Endothelial cell of umbilical vein (primary cell): ENCODE measurements at regions not wholly inside any gene's neighbourhood (a gene's known extent, or its start where the extent isn't known, plus 50 kb on each side); places are given as distances from the start of the nearest gene placed in this dataset.

Source experiments
- BruUV-seq: library from RNA; stranded (reverse); fragments of 400-500 nt; replicated peaks from 2 replicates; lab custom pipeline; 2021; lab: Mats Ljungman, UMichigan
- CTCF ChIA-PET: fragments of 300-600, 350-600 bp; sonication (Branson Sonifier 250); formaldehyde crosslinking; loops from one replicate; lab custom pipeline; 2021; ENCODE audit warnings: antibody characterized with exemption, inconsistent platforms; lab: Charles Lee
- POLR2A ChIA-PET: fragments of 300-600, 350-600 bp; sonication (Branson Sonifier 250); formaldehyde crosslinking; loops from one replicate; lab custom pipeline; 2021; ENCODE audit warnings: antibody characterized with exemption, inconsistent platforms; lab: Charles Lee
- DNase-seq: peaks from one replicate; pipeline ENCODE4 v3.0.0-alpha.2; 2011; ENCODE audit warnings: low read depth, low spot score
- FAIRE-seq: peaks from 2 replicates; lab custom pipeline; 2011; peaks lifted over from hg19 to GRCh38; lab: Jason Lieb, UNC
- H2AFZ ChIP-seq: 2 replicates; pipeline ENCODE4 v1.6.0; 2012; ENCODE audit warnings: low read depth, low read length, control low read depth, inconsistent platforms
- H3K27ac ChIP-seq: 2 replicates; pipeline ENCODE4 v1.5.1; 2011; ENCODE audit warnings: low read depth, mild to moderate bottlenecking, control low read depth, low read length, moderate library complexity; ENCODE audit not compliant: insufficient read depth
- H3K27me3 ChIP-seq, 2 experiments: 2 replicates each; pipeline versions ENCODE4 v1.6.0 to v1.6.1; 2011; ENCODE audit warnings: low read length in 2 of 2, mixed read lengths in 1 of 2; ENCODE audit not compliant: control insufficient read depth in 2 of 2, insufficient read depth in 2 of 2
- H3K36me3 ChIP-seq, 2 experiments: 2 replicates in 1 of 2; 3 replicates in 1 of 2; pipeline ENCODE4 v1.5.1; 2011; ENCODE audit warnings: low read length in 2 of 2, mild to moderate bottlenecking in 1 of 2, moderate library complexity in 1 of 2; ENCODE audit not compliant: control insufficient read depth in 2 of 2, insufficient read depth in 2 of 2; ENCODE audit errors: extremely low read depth in 1 of 2
- H3K4me1 ChIP-seq: 3 replicates; pipeline ENCODE4 v1.5.1; 2011; ENCODE audit warnings: mild to moderate bottlenecking, low read length; ENCODE audit not compliant: control insufficient read depth, insufficient read depth; ENCODE audit errors: extremely low read depth
- H3K4me2 ChIP-seq: 2 replicates; pipeline ENCODE4 v1.6.1; 2011; ENCODE audit warnings: low read length, control low read depth, mixed read lengths; ENCODE audit not compliant: insufficient read depth
- H3K4me3 ChIP-seq, 3 experiments: fragments of 200-600 bp in 1 of 3; sonication (generic), shearing (Covaris generic) in 1 of 3; replicated peaks in 1 of 3; 2 replicates each; pipeline ENCODE4 v1.5.1; 2011 to 2016; ENCODE audit warnings: control low read depth in 3 of 3, low read length in 3 of 3, mild to moderate bottlenecking in 2 of 3, inconsistent platforms in 1 of 3, low read depth in 1 of 3, moderate library complexity in 1 of 3; ENCODE audit not compliant: insufficient read depth in 1 of 3
- H3K79me2 ChIP-seq: 2 replicates; pipeline ENCODE4 v1.6.0; 2012; ENCODE audit warnings: low read length, inconsistent platforms; ENCODE audit not compliant: control insufficient read depth, insufficient read depth
- H3K9ac ChIP-seq: replicated peaks from 2 replicates; pipeline ENCODE3; 2011; ENCODE audit warnings: low read length, control low read depth; ENCODE audit not compliant: insufficient read depth; ENCODE audit errors: extremely low read depth
- H3K9me1 ChIP-seq: replicated peaks from 3 replicates; pipeline ENCODE4 v1.6.0; 2011; ENCODE audit warnings: mild to moderate bottlenecking, low read length; ENCODE audit not compliant: control insufficient read depth, insufficient read depth; ENCODE audit errors: extremely low read depth
- H3K9me3 ChIP-seq: replicated peaks from 2 replicates; pipeline ENCODE4 v1.5.1; 2012; ENCODE audit warnings: low read length, inconsistent platforms; ENCODE audit not compliant: control insufficient read depth, insufficient read depth
- H4K20me1 ChIP-seq: replicated peaks from 2 replicates; pipeline ENCODE3; 2011; ENCODE audit warnings: mild to moderate bottlenecking, low read length; ENCODE audit not compliant: control insufficient read depth, insufficient read depth; ENCODE audit errors: extremely low read depth
- EZH2 ChIP-seq: IDR thresholded peaks from 2 replicates; pipeline ENCODE4 v1.6.1; 2012; ENCODE audit warnings: borderline replicate concordance, low read depth, mild to moderate bottlenecking, moderate library complexity, low read length, inconsistent platforms; ENCODE audit not compliant: severe bottlenecking
- FOS ChIP-seq: IDR thresholded peaks from 2 replicates; pipeline ENCODE4 v1.6.1; 2011; ENCODE audit warnings: mild to moderate bottlenecking, low read length, moderate library complexity, borderline replicate concordance; ENCODE audit not compliant: insufficient read depth
- GATA2 ChIP-seq: IDR thresholded peaks from 2 replicates; pipeline ENCODE4 v1.7.0; 2011; ENCODE audit warnings: low read depth, mild to moderate bottlenecking, moderate library complexity, mixed read lengths, low read length; ENCODE audit not compliant: insufficient read length, insufficient read depth
- JUN ChIP-seq: IDR thresholded peaks from 2 replicates; pipeline ENCODE4 v1.6.1; 2011; ENCODE audit warnings: borderline replicate concordance, low read depth; ENCODE audit not compliant: insufficient read length, insufficient read depth
- MYC ChIP-seq: IDR thresholded peaks from one replicate; pipeline ENCODE4 v1.6.1; 2011; ENCODE audit warnings: mild to moderate bottlenecking, low read depth, low read length
- POLR2A ChIP-seq: IDR thresholded peaks from 2 replicates; pipeline ENCODE4 v1.6.1; 2012; ENCODE audit warnings: low read depth, mild to moderate bottlenecking, control low read depth, low read length
- POLR2AphosphoS5 ChIP-seq: IDR thresholded peaks from 2 replicates; pipeline ENCODE4 v1.6.1; 2012; ENCODE audit warnings: low read depth, mild to moderate bottlenecking, control low read depth, low read length, moderate library complexity; ENCODE audit not compliant: insufficient read depth
- dilution Hi-C: fragments of 300-500 bp; cut with MboI; formaldehyde crosslinking; loops from one replicate; pipeline ENCODE4 v1.15.0; 2019; ENCODE audit warnings: low sequenced_read_pairs; ENCODE audit not compliant: extremely low pct_ligation_motif_present
- intact Hi-C: fragments of 100-400 bp; cut with micrococcal nuclease; formaldehyde crosslinking; loops from one replicate; pipeline ENCODE4 v1.10.0; 2022
- TF ChIP-seq, protein P1 (sequence below): IDR thresholded peaks from 2 replicates; pipeline ENCODE4 v1.6.1; 2011; ENCODE audit not compliant: insufficient read depth, insufficient read length
- TF ChIP-seq, protein P2 (sequence below), 2 donors: IDR thresholded peaks; 1 replicate in 1 of 2; 2 replicates in 1 of 2; pipeline ENCODE4 v1.5.1; 2011; ENCODE audit warnings: low read length in 2 of 2, mild to moderate bottlenecking in 2 of 2, moderate library complexity in 2 of 2, control low read depth in 1 of 2, inconsistent platforms in 1 of 2, low read depth in 1 of 2; ENCODE audit not compliant: insufficient read depth in 1 of 2; ENCODE audit errors: extremely low read depth in 1 of 2

DNA sequence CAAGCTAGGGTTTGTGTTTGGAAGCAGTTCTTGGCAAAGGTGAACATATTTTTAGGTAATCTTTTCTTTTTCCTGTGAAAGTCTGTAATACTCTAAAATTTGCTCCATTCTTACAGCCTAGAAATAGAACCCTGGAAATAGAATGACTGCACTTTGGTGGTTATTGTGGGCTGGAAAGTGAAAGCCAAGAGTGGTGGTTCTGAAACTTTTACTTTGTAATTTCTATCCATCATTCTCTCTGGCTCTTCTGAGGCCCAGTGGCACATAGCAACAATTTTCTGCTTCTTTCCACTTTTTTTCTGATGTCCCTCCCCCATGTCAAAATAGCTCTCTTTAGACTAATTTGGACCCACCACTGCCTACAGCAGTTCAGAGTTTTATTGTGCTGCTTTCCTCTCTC is 300.4 kb upstream of the RPS6KA3 start:
- no peaks in the 10 kb centered on the region for H3K4me1 ChIP-seq
- H3K79me2 ChIP-seq = no peaks in the 10 kb centered on the region
- intact Hi-C loops = no loop called here
- FAIRE-seq = no peak
- no peak overlapping the region for H3K9ac ChIP-seq
- POLR2A ChIA-PET = no interaction called here
- H3K27me3 ChIP-seq = no peaks in the 10 kb centered on the region
- H3K9me3 ChIP-seq = no peaks in the 10 kb centered on the region
- no peak for TF ChIP-seq POLR2A
- TF ChIP-seq, protein P1, sequence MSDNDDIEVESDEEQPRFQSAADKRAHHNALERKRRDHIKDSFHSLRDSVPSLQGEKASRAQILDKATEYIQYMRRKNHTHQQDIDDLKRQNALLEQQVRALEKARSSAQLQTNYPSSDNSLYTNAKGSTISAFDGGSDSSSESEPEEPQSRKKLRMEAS = no peak
- TF ChIP-seq, protein P2, sequence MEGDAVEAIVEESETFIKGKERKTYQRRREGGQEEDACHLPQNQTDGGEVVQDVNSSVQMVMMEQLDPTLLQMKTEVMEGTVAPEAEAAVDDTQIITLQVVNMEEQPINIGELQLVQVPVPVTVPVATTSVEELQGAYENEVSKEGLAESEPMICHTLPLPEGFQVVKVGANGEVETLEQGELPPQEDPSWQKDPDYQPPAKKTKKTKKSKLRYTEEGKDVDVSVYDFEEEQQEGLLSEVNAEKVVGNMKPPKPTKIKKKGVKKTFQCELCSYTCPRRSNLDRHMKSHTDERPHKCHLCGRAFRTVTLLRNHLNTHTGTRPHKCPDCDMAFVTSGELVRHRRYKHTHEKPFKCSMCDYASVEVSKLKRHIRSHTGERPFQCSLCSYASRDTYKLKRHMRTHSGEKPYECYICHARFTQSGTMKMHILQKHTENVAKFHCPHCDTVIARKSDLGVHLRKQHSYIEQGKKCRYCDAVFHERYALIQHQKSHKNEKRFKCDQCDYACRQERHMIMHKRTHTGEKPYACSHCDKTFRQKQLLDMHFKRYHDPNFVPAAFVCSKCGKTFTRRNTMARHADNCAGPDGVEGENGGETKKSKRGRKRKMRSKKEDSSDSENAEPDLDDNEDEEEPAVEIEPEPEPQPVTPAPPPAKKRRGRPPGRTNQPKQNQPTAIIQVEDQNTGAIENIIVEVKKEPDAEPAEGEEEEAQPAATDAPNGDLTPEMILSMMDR (IDR thresholded peaks at IDR 0.05; ENCODE audit: extremely low read depth in 1 of 2, insufficient read depth in 1 of 2, low read depth in 1 of 2, low read length in 2 of 2) = no peak
- no peak for TF ChIP-seq FOS
- TF ChIP-seq JUN = no peak
- no peak for TF ChIP-seq POLR2AphosphoS5
- TF ChIP-seq EZH2 = no peak
- no peak for TF ChIP-seq MYC
- no peak for TF ChIP-seq GATA2
- H3K4me2 ChIP-seq = no peak overlapping the region
- BruUV-seq = no TSS peak
- CTCF ChIA-PET = no interaction called here
- H3K4me3 ChIP-seq = no peak overlapping the region
- no peaks in the 10 kb centered on the region for H3K9me1 ChIP-seq
- dilution Hi-C loops = no loop called here
- H2AFZ ChIP-seq = no peak overlapping the region
- DNase-seq = no peak
- H4K20me1 ChIP-seq = no peaks in the 10 kb centered on the region
- H3K27ac ChIP-seq = no peak overlapping the region
- H3K36me3 ChIP-seq = no peaks in the 10 kb centered on the region
